ENCODE measurements at regions not wholly inside any gene's neighbourhood (a gene's known extent, or its start where the extent isn't known, plus 50 kb on each side); places are given as distances from the start of the nearest gene placed in this dataset.
"Not testable (repeated sequence)": the region's sequence is repeated elsewhere in the genome, so short reads cannot be mapped to it uniquely, and the experiment has no call there.

DNA sequence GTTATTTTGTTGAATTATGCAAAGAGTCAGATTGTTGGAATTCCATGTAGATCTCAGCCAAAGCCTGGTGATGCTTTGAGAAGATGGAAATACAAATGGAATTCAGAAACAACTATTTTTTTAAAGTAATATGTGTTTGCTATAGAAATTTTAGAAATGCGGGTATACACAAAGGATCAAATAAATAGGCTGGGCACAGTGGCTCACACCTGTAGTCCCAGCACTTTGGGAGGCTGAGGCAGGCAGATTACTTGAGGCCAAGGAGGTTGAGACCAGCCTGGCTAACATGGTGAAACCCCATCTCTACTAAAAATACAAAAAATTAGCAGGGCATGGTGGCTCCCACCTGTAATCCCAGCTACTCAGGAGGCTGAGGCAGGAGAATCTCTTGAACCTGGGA, 155.1 kb downstream of the MYCN start:
- TF ChIP-seq POLR2A (IDR thresholded peaks at IDR 0.05) = not testable (repeated sequence)
- TF ChIP-seq, protein P1, sequence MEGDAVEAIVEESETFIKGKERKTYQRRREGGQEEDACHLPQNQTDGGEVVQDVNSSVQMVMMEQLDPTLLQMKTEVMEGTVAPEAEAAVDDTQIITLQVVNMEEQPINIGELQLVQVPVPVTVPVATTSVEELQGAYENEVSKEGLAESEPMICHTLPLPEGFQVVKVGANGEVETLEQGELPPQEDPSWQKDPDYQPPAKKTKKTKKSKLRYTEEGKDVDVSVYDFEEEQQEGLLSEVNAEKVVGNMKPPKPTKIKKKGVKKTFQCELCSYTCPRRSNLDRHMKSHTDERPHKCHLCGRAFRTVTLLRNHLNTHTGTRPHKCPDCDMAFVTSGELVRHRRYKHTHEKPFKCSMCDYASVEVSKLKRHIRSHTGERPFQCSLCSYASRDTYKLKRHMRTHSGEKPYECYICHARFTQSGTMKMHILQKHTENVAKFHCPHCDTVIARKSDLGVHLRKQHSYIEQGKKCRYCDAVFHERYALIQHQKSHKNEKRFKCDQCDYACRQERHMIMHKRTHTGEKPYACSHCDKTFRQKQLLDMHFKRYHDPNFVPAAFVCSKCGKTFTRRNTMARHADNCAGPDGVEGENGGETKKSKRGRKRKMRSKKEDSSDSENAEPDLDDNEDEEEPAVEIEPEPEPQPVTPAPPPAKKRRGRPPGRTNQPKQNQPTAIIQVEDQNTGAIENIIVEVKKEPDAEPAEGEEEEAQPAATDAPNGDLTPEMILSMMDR (IDR thresholded peaks at IDR 0.05) = not testable (repeated sequence)
